ENCODE measurements at regions not wholly inside any gene's neighbourhood (a gene's known extent, or its start where the extent isn't known, plus 50 kb on each side); places are given as distances from the start of the nearest gene placed in this dataset.
A peak's percentile ranks its signal among the peaks of the same experiment; 100 is the strongest.

- Histone ChIP-seq H3K27ac (ENCODE audit: low read depth in 1 of 2, low read length in 2 of 2) (peak overlapping the region; percentile 70 to 75), H3K4me1 (ENCODE audit: control insufficient read depth in 4 of 4, insufficient read depth in 4 of 4, low read length in 3 of 4) (peaks cover 2 to 23% (median 19%) of the 10 kb centered on the region in 4 donors), H3K9me3 (ENCODE audit: control insufficient read depth in 4 of 4, low read length in 3 of 4) (no peaks in the 10 kb centered on the region), H3K9ac (ENCODE audit: low read depth in 1 of 2, low read length in 2 of 2) (no peak overlapping the region), H3K36me3 (ENCODE audit: control insufficient read depth in 4 of 4, insufficient read depth in 3 of 4, low read depth in 1 of 4, low read length in 3 of 4) (no peaks in the 10 kb centered on the region), H3K4me3 (ENCODE audit: low read depth in 1 of 3, low read length in 3 of 3) (peak overlapping the region in 1 of 3 donors; percentile 13), H3K27me3 (ENCODE audit: control insufficient read depth in 4 of 4, insufficient read depth in 4 of 4, low read length in 3 of 4) (no peaks in the 10 kb centered on the region)
- DNase-seq (ENCODE audit: low spot score) = peak; percentile 36
- WGBS = 16% methylated on average over 4 of the region's 4 CpGs
- TF ChIP-seq FOXA2 (IDR thresholded peaks at IDR 0.05) = peak; percentile 83
- TF ChIP-seq GABPA (IDR thresholded peaks at IDR 0.05 in 1 of 2, conservative IDR thresholded peaks at IDR 0.05 in 1 of 2) = peak in 1 of 2 donors; percentile 13
- peak; percentile 68 for TF ChIP-seq ATF3 (IDR thresholded peaks at IDR 0.05)
- TF ChIP-seq CTCF (IDR thresholded peaks at IDR 0.05; ENCODE audit: low read depth, low read length, missing input control) = no peak
- peak; percentile 71 to 74 for TF ChIP-seq JUND (IDR thresholded peaks at IDR 0.05)
- TF ChIP-seq HNF4G (IDR thresholded peaks at IDR 0.05) = peak; percentile 57
- TF ChIP-seq RXRA (IDR thresholded peaks at IDR 0.05) = peak; percentile 93 to 96
- TF ChIP-seq MAX (IDR thresholded peaks at IDR 0.05) = peak; percentile 65
- TF ChIP-seq HNF4A (conservative IDR thresholded peaks at IDR 0.05) = peak; percentile 85 to 86
- peak; percentile 41 for TF ChIP-seq ZBTB33 (IDR thresholded peaks at IDR 0.05)
- peak; percentile 49 for TF ChIP-seq REST (IDR thresholded peaks at IDR 0.05)
- TF ChIP-seq EGR1 (IDR thresholded peaks at IDR 0.05; ENCODE audit: low read depth in 2 of 2) = peak in 1 of 2 donors; percentile 30
- peak; percentile 72 for TF ChIP-seq FOXA1 (IDR thresholded peaks at IDR 0.05)
- TF ChIP-seq RAD21 (IDR thresholded peaks at IDR 0.05) = peak in 1 of 2 donors; percentile 35
- TF ChIP-seq SP1 (IDR thresholded peaks at IDR 0.05) = peak; percentile 90
- no peak for TF ChIP-seq TAF1 (conservative IDR thresholded peaks at IDR 0.05)
- TF ChIP-seq NR2F2 (IDR thresholded peaks at IDR 0.05) = peak; percentile 99
- TF ChIP-seq YY1 (IDR thresholded peaks at IDR 0.05) = peak; percentile 60
Measured at GRCh38 chr20:7147220-7147601, 379.7 kb downstream of the BMP2 start.

Data from liver (tissue), 8 donors.